Retinal pigment epithelial cell (primary cell): ENCODE measurements at regions not wholly inside any gene's neighbourhood (a gene's known extent, or its start where the extent isn't known, plus 50 kb on each side); places are given as distances from the start of the nearest gene placed in this dataset.
A peak's percentile ranks its signal among the peaks of the same experiment; 100 is the strongest.

Experiments used
- DNase-seq: peaks from one replicate; pipeline ENCODE4 v3.0.0-alpha.2; 2010; ENCODE audit warnings: low read depth
- H3K4me3 ChIP-seq: 2 replicates; pipeline ENCODE4 v1.5.1; 2011; ENCODE audit warnings: mild to moderate bottlenecking, low read length, control low read depth, moderate library complexity
- CTCF ChIP-seq: conservative IDR thresholded peaks from 2 replicates; pipeline ENCODE4 v1.5.1; 2011; ENCODE audit warnings: low read depth, low read length, control low read depth, inconsistent platforms

- H3K4me3 ChIP-seq: no peak overlapping the region
- no peak for DNase-seq
- no peak for TF ChIP-seq CTCF
These were observed 64.8 kb upstream of the SEC61G start for GRCh38 chr7:54823776-54824175.

GRCh38 chr7:54824655-54825054 is 65.6 kb upstream of the SEC61G start:
- TF ChIP-seq CTCF: no peak
- DNase-seq: no peak

GRCh38 chr7:54825368-54825767 is 66.4 kb upstream of the SEC61G start:
- TF ChIP-seq CTCF: peak; percentile 2
- DNase-seq: no peak
- H3K4me3 ChIP-seq: no peak overlapping the region

More at GRCh38 chr7:54824655-54825054, 65.6 kb upstream of the SEC61G start:
- no peak overlapping the region for H3K4me3 ChIP-seq

GRCh38 chr7:54827734-54828133 is 68.7 kb upstream of the SEC61G start:
- no peak overlapping the region for H3K4me3 ChIP-seq
- no peak for TF ChIP-seq CTCF
- no peak for DNase-seq

- DNase-seq: no peak
- no peak for TF ChIP-seq CTCF
- no peak overlapping the region for H3K4me3 ChIP-seq
These were observed 72.1 kb upstream of the SEC61G start for GRCh38 chr7:54831046-54831643.

GRCh38 chr7:54831644-54832095 is 72.7 kb upstream of the SEC61G start:
- H3K4me3 ChIP-seq: no peak overlapping the region
- TF ChIP-seq CTCF: no peak
- no peak for DNase-seq

- no peak for DNase-seq
- no peak for TF ChIP-seq CTCF
- H3K4me3 ChIP-seq: no peak overlapping the region
These were observed 74.0 kb upstream of the SEC61G start for GRCh38 chr7:54833001-54833467.
